Heart right ventricle (tissue), 16 donors: ENCODE measurements at regions not wholly inside any gene's neighbourhood (a gene's known extent, or its start where the extent isn't known, plus 50 kb on each side); places are given as distances from the start of the nearest gene placed in this dataset.

Experiments used
- ATAC-seq, 8 donors: fragments of 200-7000 bp; cut with Tn5 transposase; one replicate each; pipeline ENCODE4 v1.9.1; 2020; ENCODE audit warnings: mild to moderate bottlenecking in 8 of 8, moderate library complexity in 8 of 8, moderate number of reproducible peaks in 1 of 8
- DNase-seq, 2 donors: peaks; one replicate each; pipeline ENCODE4 v3.0.0-alpha.2; 2020
- H3K27ac ChIP-seq, 10 donors: fragments of 200-600 bp; sonication (generic) in 2 of 10; one replicate each; pipeline versions ENCODE4 v1.5.0 to v1.8.0; 2020 to 2022; ENCODE audit warnings: mild to moderate bottlenecking in 3 of 10
- H3K27me3 ChIP-seq, 7 donors: fragments of 200-600 bp; one replicate each; pipeline ENCODE4 v1.8.0; 2021 to 2022; ENCODE audit warnings: mild to moderate bottlenecking in 2 of 7
- H3K36me3 ChIP-seq, 9 donors: fragments of 200-600 bp; sonication (generic) in 1 of 9; one replicate each; pipeline versions ENCODE4 v1.5.0 to v1.8.0; 2020 to 2022; ENCODE audit warnings: mild to moderate bottlenecking in 2 of 9
- H3K4me1 ChIP-seq, 9 donors: fragments of 200-600 bp; sonication (generic) in 1 of 9; one replicate each; pipeline versions ENCODE4 v1.5.0 to v1.8.0; 2020 to 2022; ENCODE audit warnings: mild to moderate bottlenecking in 4 of 9
- H3K4me3 ChIP-seq, 10 donors: fragments of 200-600 bp; sonication (generic) in 2 of 10; one replicate each; pipeline versions ENCODE4 v1.5.0 to v1.8.0; 2020 to 2022; ENCODE audit warnings: mild to moderate bottlenecking in 7 of 10, moderate library complexity in 2 of 10
- H3K9me3 ChIP-seq, 11 donors: fragments of 200-600 bp in 10 of 11; sonication (generic) in 2 of 11; one replicate each; pipeline versions ENCODE4 v1.5.0 to v1.8.0; 2013 to 2022; ENCODE audit warnings: mild to moderate bottlenecking in 2 of 11, control low read depth in 1 of 11, moderate library complexity in 1 of 11
- WGBS, 2 donors: extraction: QIAGEN DNeasy Blood & Tissue Kit; methylation state at CpG; one replicate each; pipeline ENCODE4 v1.1.7; 2013; ENCODE audit warnings: inconsistent platforms in 1 of 2; 5-methylcytosine and 5-hydroxymethylcytosine counted together
- intact Hi-C, 10 donors: fragments of 100-400 bp; cut with DNase I; formaldehyde crosslinking; loops; one replicate each; pipeline versions ENCODE4 v1.11.1 to v1.14.2; 2022
- TF ChIP-seq, protein P1 (sequence below), 9 donors: fragments of 200-600 bp; sonication (generic) in 2 of 9; IDR thresholded peaks; one replicate each; pipeline versions ENCODE4 v1.5.0 to v1.8.0; 2021 to 2022; ENCODE audit warnings: antibody characterized with exemption in 9 of 9, mild to moderate bottlenecking in 5 of 9, moderate library complexity in 1 of 9
- donor health status: Arrhythmogenic right ventricular cardiomyopathy.
- donor health status: ischemic (EF 13 %, LVEDD 7.1; RV severe dilation, severe dysfunction).
- donor health status: healthy with polysubstance abuse.
- donor health status: DM: no; HTN: yes; CAD: no.
- donor health status: DM: no; HTN: no; CAD: no.
- donor health status: ischemic (EF 25% LVEDD 6.9; RV normal size, moderate dysfunction).
- donor health status: ischemic (EF 25% LVEDD 5.7; RV mildly dilated, moderate dysfunction).
- donor health status: healthy.
- donor health status: DM: yes; HTN: yes; CAD: no.
- donor health status: Ischemic cardiomyopathy.
- donor health status: ischemic (EF 35%, LVEDD 5.7; RV mildly dilated, moderate dysfunction).
- donor health status: nonischemic (EF 11% LVEDD 7.7; RV severe dilation, severe dysfunction).
- donor health status: DM: yes; HTN: yes; CAD: no.
- donor health status: PGD.
- donor health status: ischemic (EF 29% LVEDD 5.4; RV normal size, mild dysfunction).
- donor health status: nonischemic (EF 23%, LVEDD 6.1; RV moderate dilation, normal function).

DNA sequence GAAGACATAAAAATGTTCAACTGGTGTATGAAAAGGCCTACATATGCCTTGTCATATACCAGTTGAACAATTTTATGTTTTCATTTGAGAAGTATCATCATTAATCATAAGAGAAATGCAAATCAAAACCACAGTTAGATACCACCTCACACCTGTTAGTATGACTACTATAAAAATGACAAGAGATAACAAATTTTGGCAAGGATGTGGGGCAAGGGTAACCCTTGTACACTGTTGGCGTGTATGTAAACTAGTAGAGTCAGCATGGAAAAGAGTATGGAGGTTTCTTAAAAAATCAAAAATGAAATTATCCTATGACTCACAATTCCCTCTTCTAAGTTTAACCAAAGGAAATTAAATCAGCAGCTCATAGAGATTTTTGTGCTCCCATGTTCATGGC is 250.4 kb upstream of the ST8SIA4 start:
- WGBS, 2 donors = 89 to 95% methylated on average over 1 of the region's 1 CpG
- intact Hi-C loops = no loop called here
- Histone ChIP-seq H3K36me3 (no peaks in the 10 kb centered on the region), H3K4me1 (no peaks in the 10 kb centered on the region), H3K27ac (no peak overlapping the region), H3K9me3 (no peaks in the 10 kb centered on the region), H3K27me3 (no peaks in the 10 kb centered on the region), H3K4me3 (no peak overlapping the region)
- DNase-seq (no peak), ATAC-seq (no peak)
- TF ChIP-seq, protein P1, sequence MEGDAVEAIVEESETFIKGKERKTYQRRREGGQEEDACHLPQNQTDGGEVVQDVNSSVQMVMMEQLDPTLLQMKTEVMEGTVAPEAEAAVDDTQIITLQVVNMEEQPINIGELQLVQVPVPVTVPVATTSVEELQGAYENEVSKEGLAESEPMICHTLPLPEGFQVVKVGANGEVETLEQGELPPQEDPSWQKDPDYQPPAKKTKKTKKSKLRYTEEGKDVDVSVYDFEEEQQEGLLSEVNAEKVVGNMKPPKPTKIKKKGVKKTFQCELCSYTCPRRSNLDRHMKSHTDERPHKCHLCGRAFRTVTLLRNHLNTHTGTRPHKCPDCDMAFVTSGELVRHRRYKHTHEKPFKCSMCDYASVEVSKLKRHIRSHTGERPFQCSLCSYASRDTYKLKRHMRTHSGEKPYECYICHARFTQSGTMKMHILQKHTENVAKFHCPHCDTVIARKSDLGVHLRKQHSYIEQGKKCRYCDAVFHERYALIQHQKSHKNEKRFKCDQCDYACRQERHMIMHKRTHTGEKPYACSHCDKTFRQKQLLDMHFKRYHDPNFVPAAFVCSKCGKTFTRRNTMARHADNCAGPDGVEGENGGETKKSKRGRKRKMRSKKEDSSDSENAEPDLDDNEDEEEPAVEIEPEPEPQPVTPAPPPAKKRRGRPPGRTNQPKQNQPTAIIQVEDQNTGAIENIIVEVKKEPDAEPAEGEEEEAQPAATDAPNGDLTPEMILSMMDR (IDR thresholded peaks at IDR 0.05) = no peak

DNA sequence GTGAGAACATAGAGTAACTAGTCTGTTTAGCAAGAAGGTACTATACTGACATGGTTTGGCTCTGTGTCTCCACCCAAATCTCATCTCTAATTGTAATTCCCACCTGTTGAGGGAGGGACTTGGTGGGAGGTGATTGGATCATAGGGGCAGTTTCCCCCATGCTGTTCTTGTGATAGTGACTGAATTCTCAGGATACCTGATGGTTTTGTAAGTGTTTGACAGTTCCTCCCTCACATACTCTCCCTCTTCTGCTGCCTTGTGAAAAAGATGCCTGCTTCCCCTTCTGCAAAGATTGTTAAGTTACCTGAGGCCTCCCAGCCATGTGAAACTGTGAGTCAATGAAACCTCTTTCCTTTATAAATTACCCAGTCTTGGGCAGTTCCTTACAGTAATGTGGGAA is 240.4 kb upstream of the ST8SIA4 start:
- Histone ChIP-seq H3K4me1 (no peaks in the 10 kb centered on the region), H3K4me3 (no peak overlapping the region), H3K9me3 (peaks cover 0 to 15% (median 0%) of the 10 kb centered on the region in 11 donors), H3K27ac (no peak overlapping the region), H3K27me3 (no peaks in the 10 kb centered on the region), H3K36me3 (no peaks in the 10 kb centered on the region)
- no peak for DNase-seq
- intact Hi-C loops = no loop called here
- TF ChIP-seq, protein P1 (IDR thresholded peaks at IDR 0.05) = no peak
- no peak for ATAC-seq

DNA sequence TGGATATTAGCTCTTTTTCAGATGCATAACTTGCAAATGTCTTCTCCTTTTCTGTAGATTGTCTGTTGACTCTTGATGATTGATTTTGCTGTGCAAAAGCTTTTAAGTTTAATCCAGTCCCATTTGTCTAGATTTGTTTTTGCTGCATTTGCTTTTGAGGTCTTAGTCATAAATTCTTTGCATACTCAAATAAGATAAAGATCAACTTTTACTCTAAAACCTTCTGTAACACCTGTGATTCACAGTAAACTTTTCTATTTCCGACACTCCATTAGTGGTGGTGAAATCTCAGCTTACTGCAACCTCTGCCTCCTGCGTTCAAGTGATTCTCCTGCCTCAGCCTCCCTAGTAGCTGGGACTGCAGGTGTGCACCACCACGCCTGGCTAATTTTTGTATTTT is 239.0 kb upstream of the ST8SIA4 start:
- H3K27me3 ChIP-seq = no peaks in the 10 kb centered on the region
- H3K9me3 ChIP-seq = peaks cover 0 to 15% (median 0%) of the 10 kb centered on the region in 11 donors
- no peaks in the 10 kb centered on the region for H3K36me3 ChIP-seq
- H3K27ac ChIP-seq = no peak overlapping the region
- 92 to 94% methylated on average over 3 of the region's 3 CpGs for WGBS, 2 donors
- intact Hi-C loops = no loop called here
- H3K4me1 ChIP-seq = no peaks in the 10 kb centered on the region
- no peak for ATAC-seq
- no peak for DNase-seq
- no peak overlapping the region for H3K4me3 ChIP-seq
- TF ChIP-seq, protein P1 (IDR thresholded peaks at IDR 0.05) = no peak

DNA sequence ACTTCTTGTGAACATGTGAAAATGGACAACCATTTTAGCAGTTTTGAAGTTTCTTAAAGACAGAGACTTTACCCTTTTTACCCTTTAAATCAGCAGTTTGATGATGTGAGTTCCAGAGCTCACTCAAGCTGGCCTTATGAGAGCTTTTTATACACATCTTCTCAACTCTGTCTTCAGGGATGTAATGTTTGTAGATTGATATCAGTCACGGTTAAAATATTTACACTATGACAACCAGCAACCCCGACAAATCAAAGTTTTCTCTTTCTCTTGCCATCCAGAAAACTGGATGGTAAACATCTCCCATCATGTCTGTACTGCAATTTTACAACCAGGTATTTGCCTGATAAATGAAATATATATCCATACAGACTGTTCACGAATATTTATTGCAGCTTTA is 233.4 kb upstream of the ST8SIA4 start:
- no peaks in the 10 kb centered on the region for H3K4me1 ChIP-seq
- TF ChIP-seq, protein P1 (IDR thresholded peaks at IDR 0.05) = no peak
- DNase-seq = no peak
- H3K27me3 ChIP-seq = no peaks in the 10 kb centered on the region
- H3K36me3 ChIP-seq = no peaks in the 10 kb centered on the region
- H3K4me3 ChIP-seq = no peak overlapping the region
- no peak for ATAC-seq
- H3K27ac ChIP-seq = no peak overlapping the region
- 79 to 80% methylated on average over 3 of the region's 3 CpGs for WGBS, 2 donors
- intact Hi-C loops = no loop called here
- peaks cover 0 to 8% (median 0%) of the 10 kb centered on the region in 11 donors for H3K9me3 ChIP-seq

DNA sequence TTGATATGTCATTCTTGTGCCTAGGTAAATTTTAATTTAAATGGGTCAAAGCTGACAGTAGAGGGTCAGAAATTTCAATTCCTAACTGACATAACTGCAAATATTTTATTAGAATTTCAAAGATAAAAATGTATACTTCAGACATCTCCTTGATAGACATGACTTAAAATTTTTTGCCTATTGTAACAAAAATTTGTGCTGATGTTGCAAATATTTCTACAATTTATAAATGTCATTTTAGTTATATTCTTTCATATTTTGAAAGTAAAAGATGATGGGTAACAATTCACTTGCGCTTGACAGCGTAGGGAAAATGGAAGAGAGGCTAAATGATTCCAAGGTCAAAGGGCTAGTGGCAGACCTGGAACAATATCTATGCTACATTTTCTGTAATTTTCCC is 220.3 kb upstream of the ST8SIA4 start:
- Histone ChIP-seq H3K4me3 (no peak overlapping the region), H3K27me3 (no peaks in the 10 kb centered on the region), H3K9me3 (peaks cover 0 to 4% (median 0%) of the 10 kb centered on the region in 11 donors), H3K27ac (no peak overlapping the region), H3K4me1 (no peaks in the 10 kb centered on the region), H3K36me3 (no peaks in the 10 kb centered on the region)
- TF ChIP-seq, protein P1 (IDR thresholded peaks at IDR 0.05) = no peak
- DNase-seq (no peak), ATAC-seq (no peak)
- 84 to 92% methylated on average over 2 of the region's 2 CpGs for WGBS, 2 donors
- intact Hi-C loops = no loop called here
